ENCODE measurements at regions not wholly inside any gene's neighbourhood (a gene's known extent, or its start where the extent isn't known, plus 50 kb on each side); places are given as distances from the start of the nearest gene placed in this dataset.

GRCh38 chr9:99635032-99635431 lies 186.7 kb upstream of the NR4A3 start:
- TF ChIP-seq CTCF (IDR thresholded peaks at IDR 0.05) (no peak), POLR2A (IDR thresholded peaks at IDR 0.05) (no peak)

Measured in thyroid gland (tissue), 4 donors.